ENCODE measurements at regions not wholly inside any gene's neighbourhood (a gene's known extent, or its start where the extent isn't known, plus 50 kb on each side); places are given as distances from the start of the nearest gene placed in this dataset.

DNA sequence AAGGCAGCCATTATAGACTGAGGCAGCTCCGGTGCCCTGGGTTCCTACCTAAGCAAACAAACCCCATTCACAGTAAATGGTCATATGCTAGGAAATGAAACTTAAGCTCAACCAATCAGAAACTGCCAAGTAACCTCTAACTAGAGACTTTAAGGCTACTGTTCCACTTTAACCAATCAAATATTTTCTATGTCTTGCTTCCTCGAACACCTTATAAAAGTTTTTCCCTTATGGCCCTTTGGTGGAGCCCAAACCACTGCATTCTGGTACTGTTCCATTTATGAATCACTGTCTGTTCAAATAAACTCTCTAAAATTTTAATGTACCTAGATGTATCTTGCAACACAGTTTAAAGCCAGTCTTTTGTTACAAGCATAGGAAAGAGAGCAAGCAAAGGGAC is 361.1 kb downstream of the HGF start:
- Mint-ChIP-seq H3K4me3 (ENCODE audit: unreplicated experiment) (no peak overlapping the region), H3K27me3 (ENCODE audit: low read depth, unreplicated experiment) (no peaks in the 10 kb centered on the region), H3K36me3 (ENCODE audit: low read depth, unreplicated experiment) (no peaks in the 10 kb centered on the region), H3K9me3 (ENCODE audit: unreplicated experiment) (no peaks in the 10 kb centered on the region), H3K27ac (ENCODE audit: unreplicated experiment) (no peak overlapping the region), H3K4me1 (ENCODE audit: low read depth, unreplicated experiment) (no peaks in the 10 kb centered on the region)
- Histone ChIP-seq H3K4me2 (ENCODE audit: low read length) (no peak overlapping the region), H3K9me3 (ENCODE audit: insufficient read depth, low read depth, low read length) (no peaks in the 10 kb centered on the region), H3K4me3 (ENCODE audit: insufficient read depth, low read depth, low read length) (no peak overlapping the region), H3K9ac (ENCODE audit: low read length) (no peak overlapping the region), H3K79me2 (ENCODE audit: insufficient read depth, low read length) (no peaks in the 10 kb centered on the region), H3K27me3 (ENCODE audit: insufficient read depth, low read length) (no peaks in the 10 kb centered on the region), H3K27ac (ENCODE audit: low read depth, low read length) (no peak overlapping the region), H4K20me1 (ENCODE audit: insufficient read depth, low read length) (no peaks in the 10 kb centered on the region), H3K4me1 (ENCODE audit: insufficient read depth, low read length) (no peaks in the 10 kb centered on the region), H2AFZ (ENCODE audit: low read depth, low read length) (no peak overlapping the region), H3K36me3 (ENCODE audit: insufficient read depth, low read length) (no peaks in the 10 kb centered on the region)
- FAIRE-seq = no peak
- no peak for DNase-seq (ENCODE audit: low read depth)
- no peak for TF ChIP-seq EZH2 (IDR thresholded peaks at IDR 0.05; ENCODE audit: insufficient read depth, low read length)
- TF ChIP-seq, protein P1, sequence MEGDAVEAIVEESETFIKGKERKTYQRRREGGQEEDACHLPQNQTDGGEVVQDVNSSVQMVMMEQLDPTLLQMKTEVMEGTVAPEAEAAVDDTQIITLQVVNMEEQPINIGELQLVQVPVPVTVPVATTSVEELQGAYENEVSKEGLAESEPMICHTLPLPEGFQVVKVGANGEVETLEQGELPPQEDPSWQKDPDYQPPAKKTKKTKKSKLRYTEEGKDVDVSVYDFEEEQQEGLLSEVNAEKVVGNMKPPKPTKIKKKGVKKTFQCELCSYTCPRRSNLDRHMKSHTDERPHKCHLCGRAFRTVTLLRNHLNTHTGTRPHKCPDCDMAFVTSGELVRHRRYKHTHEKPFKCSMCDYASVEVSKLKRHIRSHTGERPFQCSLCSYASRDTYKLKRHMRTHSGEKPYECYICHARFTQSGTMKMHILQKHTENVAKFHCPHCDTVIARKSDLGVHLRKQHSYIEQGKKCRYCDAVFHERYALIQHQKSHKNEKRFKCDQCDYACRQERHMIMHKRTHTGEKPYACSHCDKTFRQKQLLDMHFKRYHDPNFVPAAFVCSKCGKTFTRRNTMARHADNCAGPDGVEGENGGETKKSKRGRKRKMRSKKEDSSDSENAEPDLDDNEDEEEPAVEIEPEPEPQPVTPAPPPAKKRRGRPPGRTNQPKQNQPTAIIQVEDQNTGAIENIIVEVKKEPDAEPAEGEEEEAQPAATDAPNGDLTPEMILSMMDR (IDR thresholded peaks at IDR 0.05; ENCODE audit: insufficient read depth, low read depth, low read length) = no peak

DNA sequence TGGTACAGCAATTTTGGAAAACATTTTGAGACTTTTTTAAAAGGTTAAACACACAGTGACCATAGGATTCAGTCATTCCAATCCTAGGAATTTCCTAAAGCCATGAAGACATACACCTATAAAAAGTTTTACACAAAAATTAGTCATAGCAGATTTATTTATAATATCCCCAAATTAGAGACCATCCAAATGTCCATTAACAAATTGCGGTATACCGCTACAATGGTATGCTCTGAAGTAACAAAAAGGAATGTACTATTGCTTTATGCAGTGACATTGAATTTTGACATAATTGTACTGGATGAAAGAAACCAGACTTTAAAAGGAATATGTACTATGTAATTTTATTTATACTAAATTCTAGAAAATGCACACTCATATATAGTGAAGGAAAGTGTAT is 362.8 kb downstream of the HGF start:
- no peaks in the 10 kb centered on the region for H3K36me3 Mint-ChIP-seq (ENCODE audit: low read depth, unreplicated experiment)
- FAIRE-seq (no peak), DNase-seq (ENCODE audit: low read depth) (no peak)
- H3K4me1 Mint-ChIP-seq (ENCODE audit: low read depth, unreplicated experiment) = peaks cover 6% of the 10 kb centered on the region
- H3K27me3 Mint-ChIP-seq (ENCODE audit: low read depth, unreplicated experiment) = no peaks in the 10 kb centered on the region
- no peaks in the 10 kb centered on the region for H3K4me1 ChIP-seq (ENCODE audit: insufficient read depth, low read length)
- H2AFZ ChIP-seq (ENCODE audit: low read depth, low read length) = no peak overlapping the region
- H3K27ac Mint-ChIP-seq (ENCODE audit: unreplicated experiment) = no peak overlapping the region
- TF ChIP-seq, protein P1 (IDR thresholded peaks at IDR 0.05; ENCODE audit: insufficient read depth, low read depth, low read length) = no peak
- no peak for TF ChIP-seq EZH2 (IDR thresholded peaks at IDR 0.05; ENCODE audit: insufficient read depth, low read length)
- H3K9me3 Mint-ChIP-seq (ENCODE audit: unreplicated experiment) = no peaks in the 10 kb centered on the region
- no peak overlapping the region for H3K27ac ChIP-seq (ENCODE audit: low read depth, low read length)
- H3K4me2 ChIP-seq (ENCODE audit: low read length) = no peak overlapping the region
- no peak overlapping the region for H3K9ac ChIP-seq (ENCODE audit: low read length)
- no peak overlapping the region for H3K4me3 ChIP-seq (ENCODE audit: insufficient read depth, low read depth, low read length)
- no peaks in the 10 kb centered on the region for H3K79me2 ChIP-seq (ENCODE audit: insufficient read depth, low read length)
- no peaks in the 10 kb centered on the region for H4K20me1 ChIP-seq (ENCODE audit: insufficient read depth, low read length)
- no peak overlapping the region for H3K4me3 Mint-ChIP-seq (ENCODE audit: unreplicated experiment)
- no peaks in the 10 kb centered on the region for H3K9me3 ChIP-seq (ENCODE audit: insufficient read depth, low read depth, low read length)
- no peaks in the 10 kb centered on the region for H3K36me3 ChIP-seq (ENCODE audit: insufficient read depth, low read length)
- H3K27me3 ChIP-seq (ENCODE audit: insufficient read depth, low read length) = no peaks in the 10 kb centered on the region

DNA sequence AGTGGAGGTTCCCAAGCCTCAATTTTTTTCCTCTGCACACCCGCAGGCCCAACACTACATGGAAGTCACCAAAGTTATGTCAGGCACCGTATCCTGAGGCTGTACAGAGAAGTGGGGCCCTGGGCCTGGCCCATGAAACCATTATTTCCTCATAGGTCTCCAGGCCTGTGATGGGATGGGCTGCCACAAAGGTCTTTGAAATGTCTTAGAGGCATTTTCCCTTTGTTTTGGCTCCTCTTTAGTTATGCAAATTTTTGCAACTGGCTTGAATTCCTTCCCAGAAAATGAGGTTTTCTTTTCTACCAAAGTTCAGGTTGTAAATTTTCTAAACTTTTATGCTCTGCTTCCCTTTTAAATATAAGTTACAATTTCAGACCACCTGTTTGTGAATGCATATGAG is 365.2 kb downstream of the HGF start:
- H3K4me1 Mint-ChIP-seq (ENCODE audit: low read depth, unreplicated experiment) = peaks cover 12% of the 10 kb centered on the region
- Histone ChIP-seq H3K36me3 (ENCODE audit: insufficient read depth, low read length) (no peaks in the 10 kb centered on the region), H3K4me3 (ENCODE audit: insufficient read depth, low read depth, low read length) (no peak overlapping the region), H3K9ac (ENCODE audit: low read length) (no peak overlapping the region), H3K27ac (ENCODE audit: low read depth, low read length) (no peak overlapping the region), H3K4me2 (ENCODE audit: low read length) (no peak overlapping the region), H3K79me2 (ENCODE audit: insufficient read depth, low read length) (no peaks in the 10 kb centered on the region), H3K9me3 (ENCODE audit: insufficient read depth, low read depth, low read length) (no peaks in the 10 kb centered on the region), H3K4me1 (ENCODE audit: insufficient read depth, low read length) (no peaks in the 10 kb centered on the region), H4K20me1 (ENCODE audit: insufficient read depth, low read length) (no peaks in the 10 kb centered on the region), H3K27me3 (ENCODE audit: insufficient read depth, low read length) (no peaks in the 10 kb centered on the region), H2AFZ (ENCODE audit: low read depth, low read length) (no peak overlapping the region)
- no peaks in the 10 kb centered on the region for H3K9me3 Mint-ChIP-seq (ENCODE audit: unreplicated experiment)
- no peaks in the 10 kb centered on the region for H3K36me3 Mint-ChIP-seq (ENCODE audit: low read depth, unreplicated experiment)
- H3K27ac Mint-ChIP-seq (ENCODE audit: unreplicated experiment) = no peak overlapping the region
- TF ChIP-seq, protein P1 (IDR thresholded peaks at IDR 0.05; ENCODE audit: insufficient read depth, low read depth, low read length) = no peak
- TF ChIP-seq EZH2 (IDR thresholded peaks at IDR 0.05; ENCODE audit: insufficient read depth, low read length) = no peak
- H3K27me3 Mint-ChIP-seq (ENCODE audit: low read depth, unreplicated experiment) = no peaks in the 10 kb centered on the region
- no peak overlapping the region for H3K4me3 Mint-ChIP-seq (ENCODE audit: unreplicated experiment)
- FAIRE-seq (no peak), DNase-seq (ENCODE audit: low read depth) (no peak)

Measured in astrocyte (in vitro differentiated cells and primary cell).